ENCODE measurements at regions not wholly inside any gene's neighbourhood (a gene's known extent, or its start where the extent isn't known, plus 50 kb on each side); places are given as distances from the start of the nearest gene placed in this dataset.

DNA sequence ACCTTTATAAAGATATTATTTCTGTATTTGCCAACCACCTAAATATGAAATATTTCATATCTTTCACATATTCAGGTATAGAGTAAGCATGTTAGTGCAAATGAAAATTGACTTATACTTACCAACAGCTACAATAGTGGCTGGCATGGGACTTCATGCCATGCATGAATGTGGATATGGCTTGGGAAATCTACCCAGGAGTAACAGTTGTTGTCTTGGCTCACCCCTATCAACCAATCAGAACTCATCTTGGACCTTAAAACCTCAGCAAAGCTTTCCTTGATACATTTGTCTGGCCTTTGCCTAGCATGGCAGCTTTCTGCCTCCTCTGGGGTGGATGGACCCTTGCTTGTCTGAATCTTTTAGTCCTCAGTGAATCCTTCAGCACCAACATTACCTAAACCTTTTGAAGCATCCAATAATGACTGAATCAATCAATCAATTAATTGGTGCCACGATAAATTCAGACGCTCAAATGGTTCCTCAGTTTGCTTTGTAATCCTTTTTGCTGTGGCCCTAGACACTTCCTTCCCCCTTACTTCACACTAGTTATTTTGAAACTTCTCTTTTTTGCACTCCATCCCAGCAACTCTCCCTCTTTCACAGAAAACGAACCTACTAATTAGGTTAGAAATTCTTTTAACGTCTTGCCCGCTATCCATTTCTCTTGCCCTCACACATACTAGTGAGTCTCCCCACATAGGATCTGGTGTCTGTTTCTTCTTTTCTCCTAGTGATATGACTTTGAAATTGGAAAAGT lies 132.3 kb upstream of the ZNF608 start:
- H3K4me3 Mint-ChIP-seq: no peak overlapping the region
- POLR2A ChIA-PET: no interaction called here
- H3K4me1 Mint-ChIP-seq: peaks cover 10% of the 10 kb centered on the region
- no peak overlapping the region for H3K27ac Mint-ChIP-seq
- DNase-seq: no peak
- ATAC-seq (ENCODE audit: low read depth): no peak
- H3K27me3 Mint-ChIP-seq: no peaks in the 10 kb centered on the region
- intact Hi-C loops (cut with micrococcal nuclease): no loop called here
- H3K36me3 Mint-ChIP-seq (ENCODE audit: low read depth): no peaks in the 10 kb centered on the region
- CTCF ChIA-PET: interaction anchor here (0.6 kb wide), 1 partner anchor 748 kb away, joined by 3 read pairs; no protein-coding TSS in a partner anchor
- no peaks in the 10 kb centered on the region for H3K9me3 Mint-ChIP-seq
- no peak for TF ChIP-seq CTCF (IDR thresholded peaks at IDR 0.05)

- Mint-ChIP-seq H3K9me3 (no peaks in the 10 kb centered on the region), H3K4me1 (peaks cover 10% of the 10 kb centered on the region), H3K27me3 (no peaks in the 10 kb centered on the region), H3K4me3 (no peak overlapping the region), H3K27ac (no peak overlapping the region), H3K36me3 (ENCODE audit: low read depth) (no peaks in the 10 kb centered on the region)
- no peak for ATAC-seq (ENCODE audit: low read depth)
- no peak for TF ChIP-seq CTCF (IDR thresholded peaks at IDR 0.05)
- intact Hi-C loops (cut with micrococcal nuclease): no loop called here
- ChIA-PET CTCF (no interaction called here), POLR2A (no interaction called here)
- no peak for DNase-seq
Measured at GRCh38 chr5:124880903-124881697, 134.7 kb upstream of the ZNF608 start.

DNA sequence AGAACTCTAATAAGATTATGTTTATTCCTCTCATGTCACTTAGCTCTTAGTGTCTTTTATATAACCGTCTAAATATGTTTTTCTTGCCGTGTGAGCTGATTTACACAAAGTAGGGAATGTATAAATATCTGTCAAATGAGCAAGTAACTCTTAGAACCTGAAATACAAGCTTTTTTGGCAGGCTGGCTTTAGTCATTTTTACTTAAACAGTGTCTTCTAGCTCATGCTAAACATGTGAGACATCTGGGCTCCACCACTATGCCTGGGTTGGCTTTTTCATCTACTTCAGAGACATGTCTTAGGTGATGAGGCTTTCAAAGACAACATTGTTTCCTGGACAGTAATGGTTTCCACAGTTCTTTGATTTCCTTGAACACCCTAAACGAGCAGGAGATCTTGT lies 137.2 kb upstream of the ZNF608 start:
- intact Hi-C loops (cut with micrococcal nuclease): no loop called here
- no peak for ATAC-seq (ENCODE audit: low read depth)
- POLR2A ChIA-PET: no interaction called here
- DNase-seq: no peak
- Mint-ChIP-seq H3K4me1 (peaks cover 10% of the 10 kb centered on the region), H3K27ac (no peak overlapping the region), H3K9me3 (no peaks in the 10 kb centered on the region), H3K4me3 (no peak overlapping the region), H3K36me3 (ENCODE audit: low read depth) (no peaks in the 10 kb centered on the region), H3K27me3 (no peaks in the 10 kb centered on the region)
- TF ChIP-seq CTCF (IDR thresholded peaks at IDR 0.05): no peak
- CTCF ChIA-PET: no interaction called here

GRCh38 chr5:124884114-124884513 lies 137.7 kb upstream of the ZNF608 start:
- intact Hi-C loops (cut with micrococcal nuclease): no loop called here
- Mint-ChIP-seq H3K4me1 (peaks cover 6% of the 10 kb centered on the region), H3K9me3 (no peaks in the 10 kb centered on the region), H3K27ac (no peak overlapping the region), H3K36me3 (ENCODE audit: low read depth) (no peaks in the 10 kb centered on the region), H3K4me3 (no peak overlapping the region), H3K27me3 (no peaks in the 10 kb centered on the region)
- ChIA-PET POLR2A (interaction anchor here (0.6 kb wide), 1 partner anchor 133 kb away, joined by 3 read pairs; no protein-coding TSS in a partner anchor), CTCF (no interaction called here)
- no peak for DNase-seq
- no peak for TF ChIP-seq CTCF (IDR thresholded peaks at IDR 0.05)
- no peak for ATAC-seq (ENCODE audit: low read depth)

- POLR2A ChIA-PET: interaction anchor here (0.6 kb wide), 1 partner anchor 65 kb away, joined by 3 read pairs; no protein-coding TSS in a partner anchor
- H3K4me1 Mint-ChIP-seq: peaks cover 2% of the 10 kb centered on the region
- no peaks in the 10 kb centered on the region for H3K36me3 Mint-ChIP-seq (ENCODE audit: low read depth)
- no peak overlapping the region for H3K27ac Mint-ChIP-seq
- no peaks in the 10 kb centered on the region for H3K9me3 Mint-ChIP-seq
- DNase-seq (no peak), ATAC-seq (ENCODE audit: low read depth) (no peak)
- CTCF ChIA-PET: no interaction called here
- H3K4me3 Mint-ChIP-seq: no peak overlapping the region
- H3K27me3 Mint-ChIP-seq: no peaks in the 10 kb centered on the region
- intact Hi-C loops (cut with micrococcal nuclease): no loop called here
- no peak for TF ChIP-seq CTCF (IDR thresholded peaks at IDR 0.05)
Measured at GRCh38 chr5:124885490-124885889, 139.1 kb upstream of the ZNF608 start.
